ENCODE measurements at regions not wholly inside any gene's neighbourhood (a gene's known extent, or its start where the extent isn't known, plus 50 kb on each side); places are given as distances from the start of the nearest gene placed in this dataset.

GRCh38 chr5:17001428-17001827 is 65.3 kb upstream of the MYO10 start (continued):
- TF ChIP-seq YY1 (IDR thresholded peaks at IDR 0.05; ENCODE audit: extremely low read depth, insufficient replicate concordance, low read depth, low read length), result no peak
- TF ChIP-seq ZFX (IDR thresholded peaks at IDR 0.05), result no peak
- TF ChIP-seq SP1 (IDR thresholded peaks at IDR 0.05; ENCODE audit: low read depth), result no peak
- TF ChIP-seq JUND (IDR thresholded peaks at IDR 0.05), result no peak
- TF ChIP-seq SRF (IDR thresholded peaks at IDR 0.05; ENCODE audit: low read depth), result no peak
- TF ChIP-seq EZH2 (IDR thresholded peaks at IDR 0.05), result no peak
- TF ChIP-seq CEBPB (IDR thresholded peaks at IDR 0.05; ENCODE audit: low read depth), result no peak
- no peak for TF ChIP-seq POLR2A (IDR thresholded peaks at IDR 0.05; ENCODE audit: borderline replicate concordance, extremely low read depth, insufficient read depth, insufficient read length)

DNA sequence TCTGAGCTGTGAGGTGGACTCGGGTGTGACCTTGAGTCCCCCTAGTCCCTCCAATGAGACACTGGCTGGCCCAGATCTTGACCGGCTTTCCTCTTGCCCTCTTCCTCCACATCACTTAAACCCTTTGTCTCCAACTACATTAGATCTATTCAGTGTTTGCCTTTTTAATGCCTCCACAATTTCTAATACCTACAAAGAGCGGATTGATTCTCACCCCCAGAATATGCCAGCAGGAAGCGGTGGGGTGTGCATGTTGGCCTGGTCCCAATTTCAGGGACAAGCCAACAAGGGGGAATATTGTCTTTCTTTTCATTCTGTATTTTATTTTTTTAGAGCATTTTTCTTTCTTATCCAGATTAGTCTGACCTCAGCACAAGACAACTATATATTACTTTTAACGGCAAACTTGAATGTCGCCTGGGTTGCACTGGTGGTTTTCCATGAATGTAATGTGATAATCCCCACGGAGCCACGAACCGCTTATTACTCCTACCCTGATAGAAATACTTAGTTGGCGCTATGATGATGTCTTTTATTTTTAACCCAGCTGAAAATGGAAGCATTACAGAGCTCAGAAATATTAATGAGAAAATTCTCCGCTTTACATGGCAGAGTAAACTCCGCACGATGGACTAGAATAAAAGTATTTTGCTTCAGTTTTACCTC is 68.5 kb upstream of the MYO10 start:
- ChIA-PET RAD21 (ENCODE audit: low non-redundant PET in 1 of 2, low total read pairs in 2 of 2, uncharacterized antibody in 2 of 2, unreplicated experiment in 2 of 2) (no interaction called here), CTCF (no interaction called here), POLR2A (no interaction called here)
- no peaks in the 10 kb centered on the region for H3K79me2 ChIP-seq (ENCODE audit: insufficient read depth, low read length)
- TF ChIP-seq ZBTB33 (IDR thresholded peaks at IDR 0.05; ENCODE audit: extremely low read depth, insufficient replicate concordance, low read length) (no peak), POLR2A (IDR thresholded peaks at IDR 0.05; ENCODE audit: borderline replicate concordance, extremely low read depth, insufficient read depth, insufficient read length) (no peak), SRF (IDR thresholded peaks at IDR 0.05; ENCODE audit: low read depth) (no peak), ATF3 (IDR thresholded peaks at IDR 0.05) (no peak), JUND (IDR thresholded peaks at IDR 0.05) (no peak), EZH2phosphoT487 (IDR thresholded peaks at IDR 0.05; ENCODE audit: borderline replicate concordance) (no peak)
- TF ChIP-seq, protein P1, sequence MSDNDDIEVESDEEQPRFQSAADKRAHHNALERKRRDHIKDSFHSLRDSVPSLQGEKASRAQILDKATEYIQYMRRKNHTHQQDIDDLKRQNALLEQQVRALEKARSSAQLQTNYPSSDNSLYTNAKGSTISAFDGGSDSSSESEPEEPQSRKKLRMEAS (IDR thresholded peaks at IDR 0.05), result no peak
- TF ChIP-seq, protein P2, sequence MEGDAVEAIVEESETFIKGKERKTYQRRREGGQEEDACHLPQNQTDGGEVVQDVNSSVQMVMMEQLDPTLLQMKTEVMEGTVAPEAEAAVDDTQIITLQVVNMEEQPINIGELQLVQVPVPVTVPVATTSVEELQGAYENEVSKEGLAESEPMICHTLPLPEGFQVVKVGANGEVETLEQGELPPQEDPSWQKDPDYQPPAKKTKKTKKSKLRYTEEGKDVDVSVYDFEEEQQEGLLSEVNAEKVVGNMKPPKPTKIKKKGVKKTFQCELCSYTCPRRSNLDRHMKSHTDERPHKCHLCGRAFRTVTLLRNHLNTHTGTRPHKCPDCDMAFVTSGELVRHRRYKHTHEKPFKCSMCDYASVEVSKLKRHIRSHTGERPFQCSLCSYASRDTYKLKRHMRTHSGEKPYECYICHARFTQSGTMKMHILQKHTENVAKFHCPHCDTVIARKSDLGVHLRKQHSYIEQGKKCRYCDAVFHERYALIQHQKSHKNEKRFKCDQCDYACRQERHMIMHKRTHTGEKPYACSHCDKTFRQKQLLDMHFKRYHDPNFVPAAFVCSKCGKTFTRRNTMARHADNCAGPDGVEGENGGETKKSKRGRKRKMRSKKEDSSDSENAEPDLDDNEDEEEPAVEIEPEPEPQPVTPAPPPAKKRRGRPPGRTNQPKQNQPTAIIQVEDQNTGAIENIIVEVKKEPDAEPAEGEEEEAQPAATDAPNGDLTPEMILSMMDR (IDR thresholded peaks at IDR 0.05 in 2 of 3, conservative IDR thresholded peaks at IDR 0.05 in 1 of 3; ENCODE audit: borderline replicate concordance in 1 of 3, insufficient read depth in 1 of 3, low read depth in 2 of 3, low read length in 2 of 3), result no peak
- no peak for DNase-seq (ENCODE audit: low read depth, low spot score)
- ATAC-seq, result no peak
- H3K27ac ChIP-seq (ENCODE audit: low read depth, low read length), result no peak overlapping the region
- no peaks in the 10 kb centered on the region for H4K20me1 ChIP-seq (ENCODE audit: insufficient read depth)
- H3K4me3 ChIP-seq (replicated peaks in 1 of 2; ENCODE audit: low read depth in 1 of 2, low read length in 2 of 2), result no peak overlapping the region
- no peaks in the 10 kb centered on the region for H3K9me3 ChIP-seq (ENCODE audit: control insufficient read depth in 1 of 2, insufficient read depth in 1 of 2, low read depth in 1 of 2, low read length in 2 of 2)
- H3K9ac ChIP-seq (ENCODE audit: low read length), result no peak overlapping the region
- H3K27me3 ChIP-seq (ENCODE audit: insufficient read depth, low read length), result no peaks in the 10 kb centered on the region
- H3K4me1 ChIP-seq (ENCODE audit: control insufficient read depth in 1 of 2, insufficient read depth in 2 of 2, low read length in 2 of 2), result peaks cover 5 to 16% of the 10 kb centered on the region in 2 experiments; a peak in 3 of 4 replicates
- intact Hi-C loops (cut with micrococcal nuclease), result no loop called here
- no TSS peak for BruUV-seq (replicated peaks)
- H2AFZ ChIP-seq (ENCODE audit: low read depth, low read length, poor library complexity, severe bottlenecking), result no peak overlapping the region
- H3K9me2 ChIP-seq (ENCODE audit: insufficient read depth), result no peaks in the 10 kb centered on the region
- no peak overlapping the region for H3K4me2 ChIP-seq (ENCODE audit: low read length)
- no peaks in the 10 kb centered on the region for H3K36me3 ChIP-seq (ENCODE audit: control insufficient read depth in 1 of 2, insufficient read depth in 2 of 2, low read length in 2 of 2)
